ENCODE measurements at regions not wholly inside any gene's neighbourhood (a gene's known extent, or its start where the extent isn't known, plus 50 kb on each side); places are given as distances from the start of the nearest gene placed in this dataset.

DNA sequence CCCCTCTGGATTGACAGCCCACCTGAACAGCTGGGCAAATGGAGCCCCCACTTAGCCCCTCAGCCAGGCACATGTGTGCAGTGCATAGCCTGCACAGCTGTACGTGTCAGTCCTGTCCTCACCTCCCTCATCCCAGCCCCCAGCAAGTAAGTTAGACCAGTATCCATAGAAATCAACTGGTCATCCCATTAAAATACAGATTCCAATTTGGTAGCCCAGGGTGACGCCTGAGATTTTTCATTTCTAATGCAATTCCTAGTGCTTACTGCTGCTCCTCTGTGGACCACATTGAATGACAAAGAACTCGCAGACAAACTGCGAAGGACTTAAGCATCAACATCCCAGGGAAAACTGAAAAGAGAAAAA, 99.0 kb upstream of the GJB5 start:
- TF ChIP-seq, protein P1, sequence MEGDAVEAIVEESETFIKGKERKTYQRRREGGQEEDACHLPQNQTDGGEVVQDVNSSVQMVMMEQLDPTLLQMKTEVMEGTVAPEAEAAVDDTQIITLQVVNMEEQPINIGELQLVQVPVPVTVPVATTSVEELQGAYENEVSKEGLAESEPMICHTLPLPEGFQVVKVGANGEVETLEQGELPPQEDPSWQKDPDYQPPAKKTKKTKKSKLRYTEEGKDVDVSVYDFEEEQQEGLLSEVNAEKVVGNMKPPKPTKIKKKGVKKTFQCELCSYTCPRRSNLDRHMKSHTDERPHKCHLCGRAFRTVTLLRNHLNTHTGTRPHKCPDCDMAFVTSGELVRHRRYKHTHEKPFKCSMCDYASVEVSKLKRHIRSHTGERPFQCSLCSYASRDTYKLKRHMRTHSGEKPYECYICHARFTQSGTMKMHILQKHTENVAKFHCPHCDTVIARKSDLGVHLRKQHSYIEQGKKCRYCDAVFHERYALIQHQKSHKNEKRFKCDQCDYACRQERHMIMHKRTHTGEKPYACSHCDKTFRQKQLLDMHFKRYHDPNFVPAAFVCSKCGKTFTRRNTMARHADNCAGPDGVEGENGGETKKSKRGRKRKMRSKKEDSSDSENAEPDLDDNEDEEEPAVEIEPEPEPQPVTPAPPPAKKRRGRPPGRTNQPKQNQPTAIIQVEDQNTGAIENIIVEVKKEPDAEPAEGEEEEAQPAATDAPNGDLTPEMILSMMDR (IDR thresholded peaks at IDR 0.05; ENCODE audit: insufficient read depth, low read depth, low read length, missing control alignments), result no peak
- DNase-seq (ENCODE audit: low read depth), result no peak
- no peak overlapping the region for H3K4me3 ChIP-seq (ENCODE audit: low read depth, low read length)

GRCh38 chr1:34656299-34656698, 98.5 kb upstream of the GJB5 start:
- no peak for DNase-seq (ENCODE audit: low read depth)
- H3K4me3 ChIP-seq (ENCODE audit: low read depth, low read length), result no peak overlapping the region
- TF ChIP-seq, protein P1 (IDR thresholded peaks at IDR 0.05; ENCODE audit: insufficient read depth, low read depth, low read length, missing control alignments), result no peak

- TF ChIP-seq, protein P1 (IDR thresholded peaks at IDR 0.05; ENCODE audit: insufficient read depth, low read depth, low read length, missing control alignments), result no peak
- H3K4me3 ChIP-seq (ENCODE audit: low read depth, low read length), result no peak overlapping the region
- no peak for DNase-seq (ENCODE audit: low read depth)
These were observed 98.1 kb upstream of the GJB5 start for GRCh38 chr1:34656731-34657130.

GRCh38 chr1:34657266-34657665, 97.6 kb upstream of the GJB5 start:
- H3K4me3 ChIP-seq (ENCODE audit: low read depth, low read length), result no peak overlapping the region
- DNase-seq (ENCODE audit: low read depth), result no peak
- TF ChIP-seq, protein P1 (IDR thresholded peaks at IDR 0.05; ENCODE audit: insufficient read depth, low read depth, low read length, missing control alignments), result no peak

DNA sequence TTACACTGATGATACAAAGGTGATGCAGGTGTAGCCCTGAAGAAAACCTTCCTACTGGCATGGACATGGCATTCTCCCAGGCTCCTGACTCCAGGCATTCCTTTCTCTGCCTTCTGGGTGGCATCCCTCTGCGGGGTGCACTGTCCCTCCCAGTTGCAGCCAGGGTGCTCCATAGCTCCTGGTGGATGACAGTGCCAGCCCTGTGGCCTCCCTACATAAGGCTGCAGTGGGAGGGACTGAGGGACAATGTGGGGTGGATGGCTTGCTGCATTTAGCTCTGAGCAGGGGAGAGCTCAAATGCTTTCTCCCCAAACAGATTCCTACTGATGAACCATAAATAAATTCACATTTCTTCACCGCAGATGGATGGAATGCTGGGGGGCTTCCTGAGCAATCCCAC, 97.0 kb upstream of the GJB5 start:
- TF ChIP-seq, protein P1 (IDR thresholded peaks at IDR 0.05; ENCODE audit: insufficient read depth, low read depth, low read length, missing control alignments), result no peak
- H3K4me3 ChIP-seq (ENCODE audit: low read depth, low read length), result no peak overlapping the region
- DNase-seq (ENCODE audit: low read depth), result no peak

DNA sequence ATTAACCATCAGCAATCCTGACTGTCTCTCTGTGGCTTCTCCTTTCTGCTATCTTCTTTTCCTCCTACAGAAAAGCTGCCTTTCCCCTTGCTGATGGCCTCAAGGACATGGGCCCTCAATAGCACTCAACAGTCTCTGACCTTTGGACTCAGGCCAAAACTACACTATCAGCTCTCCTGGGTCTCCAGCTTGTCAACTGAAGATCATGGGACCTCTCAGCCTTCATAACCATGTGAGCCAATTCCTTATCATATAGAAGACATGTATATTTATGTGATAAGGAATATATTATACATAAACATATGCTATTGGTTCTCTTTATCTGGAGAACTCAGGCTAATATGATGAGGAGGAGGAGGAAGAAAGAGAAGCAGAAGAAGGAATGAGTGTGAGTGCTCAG, 91.8 kb upstream of the GJB5 start:
- TF ChIP-seq, protein P1 (IDR thresholded peaks at IDR 0.05; ENCODE audit: insufficient read depth, low read depth, low read length, missing control alignments), result no peak
- no peak for DNase-seq (ENCODE audit: low read depth)
- H3K4me3 ChIP-seq (ENCODE audit: low read depth, low read length), result no peak overlapping the region

- TF ChIP-seq, protein P1 (IDR thresholded peaks at IDR 0.05; ENCODE audit: insufficient read depth, low read depth, low read length, missing control alignments), result no peak
- no peak for DNase-seq (ENCODE audit: low read depth)
- H3K4me3 ChIP-seq (ENCODE audit: low read depth, low read length), result no peak overlapping the region
These were observed 86.8 kb upstream of the GJB5 start for GRCh38 chr1:34668063-34668462.
